Breast epithelium (tissue), 3 donors: ENCODE measurements at regions not wholly inside any gene's neighbourhood (a gene's known extent, or its start where the extent isn't known, plus 50 kb on each side); places are given as distances from the start of the nearest gene placed in this dataset.

Experiments used
- CTCF ChIP-seq, 3 donors: fragments of 450-650 bp; IDR thresholded peaks; one replicate each; pipeline ENCODE4 v1.5.1; 2016 to 2017; ENCODE audit warnings: antibody characterized with exemption in 3 of 3, mild to moderate bottlenecking in 3 of 3, moderate library complexity in 3 of 3
- POLR2A ChIP-seq: fragments of 450-650 bp; IDR thresholded peaks from one replicate; pipeline ENCODE4 v1.6.1; 2016; ENCODE audit warnings: antibody characterized with exemption, mild to moderate bottlenecking, moderate library complexity
- POLR2AphosphoS5 ChIP-seq, 3 donors: sonication (generic); formaldehyde crosslinking; IDR thresholded peaks; one replicate each; pipeline ENCODE4 v1.6.1; 2017; ENCODE audit warnings: antibody characterized with exemption in 3 of 3

DNA sequence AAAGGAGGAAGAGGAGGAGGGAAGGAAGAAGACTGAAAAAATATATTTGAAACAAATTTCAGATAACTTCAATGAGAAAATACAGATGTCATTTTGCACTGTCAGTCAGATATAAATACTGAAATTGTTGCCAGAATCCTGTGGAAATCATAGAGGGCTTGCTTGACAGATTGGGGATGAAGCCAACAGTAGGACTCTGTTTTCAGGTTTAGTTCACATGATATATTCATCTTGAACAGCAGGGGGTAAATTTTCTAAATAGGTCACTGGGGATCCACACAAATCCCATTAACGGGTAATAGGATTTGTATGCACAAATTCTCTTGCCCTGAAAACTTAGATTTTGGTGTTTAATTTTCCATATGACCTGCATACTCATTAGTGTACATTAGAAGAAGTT is 103.3 kb upstream of the PCDH18 start:
- TF ChIP-seq POLR2A = no peak
- no peak for TF ChIP-seq POLR2AphosphoS5 (IDR thresholded peaks at IDR 0.05)
- TF ChIP-seq CTCF (IDR thresholded peaks at IDR 0.05) = no peak
